Ovary (tissue), 3 donors: ENCODE measurements at regions not wholly inside any gene's neighbourhood (a gene's known extent, or its start where the extent isn't known, plus 50 kb on each side); places are given as distances from the start of the nearest gene placed in this dataset.

Experiments used
- POLR2A ChIP-seq: fragments of 450-650 bp; IDR thresholded peaks from one replicate; pipeline ENCODE4 v1.6.1; 2017; ENCODE audit warnings: antibody characterized with exemption, mild to moderate bottlenecking, moderate library complexity
- TF ChIP-seq, protein P1 (sequence below), 3 donors: fragments of 450-650 bp in 2 of 3; fragments of 200-600 bp in 1 of 3; IDR thresholded peaks; one replicate each; pipeline versions ENCODE4 v1.5.1 to v1.8.0; 2016 to 2022; ENCODE audit warnings: antibody characterized with exemption in 3 of 3, mild to moderate bottlenecking in 1 of 3
- donor health status: DM: no; HTN: no; CAD: no.

DNA sequence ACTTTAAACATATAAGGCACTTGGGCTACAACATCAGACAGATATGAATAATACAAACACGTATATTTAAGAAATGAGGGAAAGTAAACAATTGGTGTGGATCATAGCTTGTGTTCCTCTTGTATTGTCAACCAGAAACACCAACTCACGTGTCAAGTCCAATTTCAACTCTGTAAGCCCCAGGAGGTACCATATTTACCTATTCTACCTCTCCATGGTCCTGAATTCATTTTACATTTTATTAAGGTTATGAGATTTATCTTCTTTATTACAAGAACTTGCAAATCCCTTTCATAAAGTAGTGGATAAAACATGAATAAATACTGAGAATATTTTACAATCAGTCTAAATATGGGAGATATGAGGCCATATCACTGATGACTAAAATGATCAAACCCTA lies 501.6 kb downstream of the MAT2B start:
- TF ChIP-seq, protein P1, sequence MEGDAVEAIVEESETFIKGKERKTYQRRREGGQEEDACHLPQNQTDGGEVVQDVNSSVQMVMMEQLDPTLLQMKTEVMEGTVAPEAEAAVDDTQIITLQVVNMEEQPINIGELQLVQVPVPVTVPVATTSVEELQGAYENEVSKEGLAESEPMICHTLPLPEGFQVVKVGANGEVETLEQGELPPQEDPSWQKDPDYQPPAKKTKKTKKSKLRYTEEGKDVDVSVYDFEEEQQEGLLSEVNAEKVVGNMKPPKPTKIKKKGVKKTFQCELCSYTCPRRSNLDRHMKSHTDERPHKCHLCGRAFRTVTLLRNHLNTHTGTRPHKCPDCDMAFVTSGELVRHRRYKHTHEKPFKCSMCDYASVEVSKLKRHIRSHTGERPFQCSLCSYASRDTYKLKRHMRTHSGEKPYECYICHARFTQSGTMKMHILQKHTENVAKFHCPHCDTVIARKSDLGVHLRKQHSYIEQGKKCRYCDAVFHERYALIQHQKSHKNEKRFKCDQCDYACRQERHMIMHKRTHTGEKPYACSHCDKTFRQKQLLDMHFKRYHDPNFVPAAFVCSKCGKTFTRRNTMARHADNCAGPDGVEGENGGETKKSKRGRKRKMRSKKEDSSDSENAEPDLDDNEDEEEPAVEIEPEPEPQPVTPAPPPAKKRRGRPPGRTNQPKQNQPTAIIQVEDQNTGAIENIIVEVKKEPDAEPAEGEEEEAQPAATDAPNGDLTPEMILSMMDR (IDR thresholded peaks at IDR 0.05), result no peak
- no peak for TF ChIP-seq POLR2A
